H1 (cell line): ENCODE measurements at regions not wholly inside any gene's neighbourhood (a gene's known extent, or its start where the extent isn't known, plus 50 kb on each side); places are given as distances from the start of the nearest gene placed in this dataset.

Experiments
- POLR2AphosphoS5 ChIP-seq: IDR thresholded peaks from 2 replicates; pipeline ENCODE4 v1.6.1; 2011; ENCODE audit warnings: low read depth, low read length
- RAD21 ChIP-seq, 2 experiments: IDR thresholded peaks in 1 of 2; conservative IDR thresholded peaks in 1 of 2; 2 replicates each; pipeline ENCODE4 v1.6.1; 2011; ENCODE audit warnings: low read depth in 2 of 2, low read length in 2 of 2, improper control_type of control experiment in 1 of 2, inconsistent platforms in 1 of 2, mild to moderate bottlenecking in 1 of 2, moderate library complexity in 1 of 2
- RBBP5 ChIP-seq: IDR thresholded peaks from 2 replicates; pipeline ENCODE4 v1.7.1; 2012; ENCODE audit warnings: low read depth, mild to moderate bottlenecking, inconsistent platforms, low read length, moderate library complexity, borderline replicate concordance
- TCF12 ChIP-seq: IDR thresholded peaks from 2 replicates; pipeline ENCODE4 v1.6.1; 2011; ENCODE audit warnings: low read depth, mild to moderate bottlenecking, low read length
- TEAD4 ChIP-seq: IDR thresholded peaks from 2 replicates; pipeline ENCODE4 v1.6.1; 2012; ENCODE audit warnings: low read depth, low read length, inconsistent platforms, mixed read lengths

- TF ChIP-seq TEAD4: no peak
- TF ChIP-seq POLR2AphosphoS5: no peak
- no peak for TF ChIP-seq RBBP5
- TF ChIP-seq RAD21 (IDR thresholded peaks at IDR 0.05 in 1 of 2, conservative IDR thresholded peaks at IDR 0.05 in 1 of 2; ENCODE audit: low read depth in 2 of 2, low read length in 2 of 2): no peak
- no peak for TF ChIP-seq TCF12
These were observed 322.9 kb upstream of the MAF start (continued) for GRCh38 chr16:79923431-79923830.
